ENCODE measurements at regions not wholly inside any gene's neighbourhood (a gene's known extent, or its start where the extent isn't known, plus 50 kb on each side); places are given as distances from the start of the nearest gene placed in this dataset.

DNA sequence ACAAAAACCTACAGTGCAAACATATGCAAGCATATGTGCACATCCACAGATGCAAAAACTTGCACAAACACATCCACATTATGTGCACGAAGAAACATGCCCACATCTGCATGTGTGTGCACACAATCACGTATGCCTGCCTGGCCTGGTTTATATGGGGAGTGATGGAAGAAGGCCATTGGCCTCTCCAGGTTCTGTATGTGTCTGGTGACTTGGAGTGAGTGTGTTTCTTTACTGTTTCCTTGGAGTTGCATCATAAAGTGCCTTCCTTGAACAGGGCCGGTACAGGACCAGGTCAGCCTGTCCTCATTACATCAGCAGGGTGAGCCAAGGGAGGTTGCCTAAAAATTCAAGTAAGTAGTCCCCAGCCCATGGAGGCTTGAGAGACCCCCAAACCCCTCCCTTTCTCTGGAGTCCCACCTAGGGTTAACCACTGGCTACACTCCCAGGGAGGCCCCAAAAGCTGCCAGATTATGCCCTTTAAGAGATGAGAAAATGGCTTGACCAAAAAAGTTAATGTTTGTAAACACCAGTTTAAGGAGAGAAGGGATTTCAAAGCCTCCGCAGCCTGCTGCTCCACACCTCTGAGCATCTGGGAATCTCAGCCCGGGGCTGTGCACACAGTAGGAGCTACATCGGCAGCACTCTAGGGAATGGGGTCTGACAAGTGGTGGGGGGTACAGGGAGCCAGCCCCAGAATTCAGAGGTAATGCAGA lies 140.8 kb downstream of the VEGFA start (continued):
- TF ChIP-seq, protein P1, sequence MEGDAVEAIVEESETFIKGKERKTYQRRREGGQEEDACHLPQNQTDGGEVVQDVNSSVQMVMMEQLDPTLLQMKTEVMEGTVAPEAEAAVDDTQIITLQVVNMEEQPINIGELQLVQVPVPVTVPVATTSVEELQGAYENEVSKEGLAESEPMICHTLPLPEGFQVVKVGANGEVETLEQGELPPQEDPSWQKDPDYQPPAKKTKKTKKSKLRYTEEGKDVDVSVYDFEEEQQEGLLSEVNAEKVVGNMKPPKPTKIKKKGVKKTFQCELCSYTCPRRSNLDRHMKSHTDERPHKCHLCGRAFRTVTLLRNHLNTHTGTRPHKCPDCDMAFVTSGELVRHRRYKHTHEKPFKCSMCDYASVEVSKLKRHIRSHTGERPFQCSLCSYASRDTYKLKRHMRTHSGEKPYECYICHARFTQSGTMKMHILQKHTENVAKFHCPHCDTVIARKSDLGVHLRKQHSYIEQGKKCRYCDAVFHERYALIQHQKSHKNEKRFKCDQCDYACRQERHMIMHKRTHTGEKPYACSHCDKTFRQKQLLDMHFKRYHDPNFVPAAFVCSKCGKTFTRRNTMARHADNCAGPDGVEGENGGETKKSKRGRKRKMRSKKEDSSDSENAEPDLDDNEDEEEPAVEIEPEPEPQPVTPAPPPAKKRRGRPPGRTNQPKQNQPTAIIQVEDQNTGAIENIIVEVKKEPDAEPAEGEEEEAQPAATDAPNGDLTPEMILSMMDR (IDR thresholded peaks at IDR 0.05 in 2 of 3, conservative IDR thresholded peaks at IDR 0.05 in 1 of 3; ENCODE audit: insufficient read depth in 2 of 3, low read depth in 1 of 3, low read length in 3 of 3): no peak
- peak; percentile 100 for TF ChIP-seq SREBF1 (IDR thresholded peaks at IDR 0.05; ENCODE audit: borderline replicate concordance, low read depth, low read length)
- no peak for TF ChIP-seq ZNF764 (CRISPR knock-in tag; IDR thresholded peaks at IDR 0.05; ENCODE audit: low read depth)
- no peak for TF ChIP-seq ZNF174 (CRISPR knock-in tag; IDR thresholded peaks at IDR 0.05)
- TF ChIP-seq, protein P2, sequence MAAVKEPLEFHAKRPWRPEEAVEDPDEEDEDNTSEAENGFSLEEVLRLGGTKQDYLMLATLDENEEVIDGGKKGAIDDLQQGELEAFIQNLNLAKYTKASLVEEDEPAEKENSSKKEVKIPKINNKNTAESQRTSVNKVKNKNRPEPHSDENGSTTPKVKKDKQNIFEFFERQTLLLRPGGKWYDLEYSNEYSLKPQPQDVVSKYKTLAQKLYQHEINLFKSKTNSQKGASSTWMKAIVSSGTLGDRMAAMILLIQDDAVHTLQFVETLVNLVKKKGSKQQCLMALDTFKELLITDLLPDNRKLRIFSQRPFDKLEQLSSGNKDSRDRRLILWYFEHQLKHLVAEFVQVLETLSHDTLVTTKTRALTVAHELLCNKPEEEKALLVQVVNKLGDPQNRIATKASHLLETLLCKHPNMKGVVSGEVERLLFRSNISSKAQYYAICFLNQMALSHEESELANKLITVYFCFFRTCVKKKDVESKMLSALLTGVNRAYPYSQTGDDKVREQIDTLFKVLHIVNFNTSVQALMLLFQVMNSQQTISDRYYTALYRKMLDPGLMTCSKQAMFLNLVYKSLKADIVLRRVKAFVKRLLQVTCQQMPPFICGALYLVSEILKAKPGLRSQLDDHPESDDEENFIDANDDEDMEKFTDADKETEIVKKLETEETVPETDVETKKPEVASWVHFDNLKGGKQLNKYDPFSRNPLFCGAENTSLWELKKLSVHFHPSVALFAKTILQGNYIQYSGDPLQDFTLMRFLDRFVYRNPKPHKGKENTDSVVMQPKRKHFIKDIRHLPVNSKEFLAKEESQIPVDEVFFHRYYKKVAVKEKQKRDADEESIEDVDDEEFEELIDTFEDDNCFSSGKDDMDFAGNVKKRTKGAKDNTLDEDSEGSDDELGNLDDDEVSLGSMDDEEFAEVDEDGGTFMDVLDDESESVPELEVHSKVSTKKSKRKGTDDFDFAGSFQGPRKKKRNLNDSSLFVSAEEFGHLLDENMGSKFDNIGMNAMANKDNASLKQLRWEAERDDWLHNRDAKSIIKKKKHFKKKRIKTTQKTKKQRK (IDR thresholded peaks at IDR 0.05; ENCODE audit: borderline replicate concordance, low read depth, low read length): no peak
- TF ChIP-seq TCF7L2 (IDR thresholded peaks at IDR 0.05; ENCODE audit: low read depth, low read length): no peak
- no peak for TF ChIP-seq MYBL2 (IDR thresholded peaks at IDR 0.05; ENCODE audit: low read depth)
- TF ChIP-seq MYBL2 (CRISPR knock-in tag; IDR thresholded peaks at IDR 0.05; ENCODE audit: borderline replicate concordance): no peak
- TF ChIP-seq POLR2AphosphoS5 (IDR thresholded peaks at IDR 0.05; ENCODE audit: control insufficient read depth, insufficient read depth, low read depth, low read length): no peak
- TF ChIP-seq ZNF76 (CRISPR knock-in tag; IDR thresholded peaks at IDR 0.05; ENCODE audit: borderline replicate concordance): peak; percentile 89
- TF ChIP-seq SIX5 (IDR thresholded peaks at IDR 0.05; ENCODE audit: borderline replicate concordance in 1 of 2, insufficient read depth in 1 of 2, low read depth in 1 of 2, low read length in 2 of 2): no peak
- peak; percentile 85 for TF ChIP-seq ZNF175 (CRISPR knock-in tag; IDR thresholded peaks at IDR 0.05; ENCODE audit: low read depth)
- TF ChIP-seq, protein P3, sequence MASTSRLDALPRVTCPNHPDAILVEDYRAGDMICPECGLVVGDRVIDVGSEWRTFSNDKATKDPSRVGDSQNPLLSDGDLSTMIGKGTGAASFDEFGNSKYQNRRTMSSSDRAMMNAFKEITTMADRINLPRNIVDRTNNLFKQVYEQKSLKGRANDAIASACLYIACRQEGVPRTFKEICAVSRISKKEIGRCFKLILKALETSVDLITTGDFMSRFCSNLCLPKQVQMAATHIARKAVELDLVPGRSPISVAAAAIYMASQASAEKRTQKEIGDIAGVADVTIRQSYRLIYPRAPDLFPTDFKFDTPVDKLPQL (IDR thresholded peaks at IDR 0.05; ENCODE audit: extremely low read depth, insufficient read length): no peak
- TF ChIP-seq ZNF165 (CRISPR knock-in tag; IDR thresholded peaks at IDR 0.05; ENCODE audit: borderline replicate concordance): no peak; the same call in 1 of the 2 replicates
- TF ChIP-seq NFE2 (IDR thresholded peaks at IDR 0.05; ENCODE audit: low read depth): peak; percentile 24; the same call in 1 of the 2 replicates
- TF ChIP-seq, protein P4, sequence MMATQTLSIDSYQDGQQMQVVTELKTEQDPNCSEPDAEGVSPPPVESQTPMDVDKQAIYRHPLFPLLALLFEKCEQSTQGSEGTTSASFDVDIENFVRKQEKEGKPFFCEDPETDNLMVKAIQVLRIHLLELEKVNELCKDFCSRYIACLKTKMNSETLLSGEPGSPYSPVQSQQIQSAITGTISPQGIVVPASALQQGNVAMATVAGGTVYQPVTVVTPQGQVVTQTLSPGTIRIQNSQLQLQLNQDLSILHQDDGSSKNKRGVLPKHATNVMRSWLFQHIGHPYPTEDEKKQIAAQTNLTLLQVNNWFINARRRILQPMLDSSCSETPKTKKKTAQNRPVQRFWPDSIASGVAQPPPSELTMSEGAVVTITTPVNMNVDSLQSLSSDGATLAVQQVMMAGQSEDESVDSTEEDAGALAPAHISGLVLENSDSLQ (IDR thresholded peaks at IDR 0.05): peak; percentile 12; the same call in 1 of the 2 replicates
- TF ChIP-seq, protein P5, sequence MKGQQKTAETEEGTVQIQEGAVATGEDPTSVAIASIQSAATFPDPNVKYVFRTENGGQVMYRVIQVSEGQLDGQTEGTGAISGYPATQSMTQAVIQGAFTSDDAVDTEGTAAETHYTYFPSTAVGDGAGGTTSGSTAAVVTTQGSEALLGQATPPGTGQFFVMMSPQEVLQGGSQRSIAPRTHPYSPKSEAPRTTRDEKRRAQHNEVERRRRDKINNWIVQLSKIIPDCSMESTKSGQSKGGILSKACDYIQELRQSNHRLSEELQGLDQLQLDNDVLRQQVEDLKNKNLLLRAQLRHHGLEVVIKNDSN (CRISPR knock-in tag; IDR thresholded peaks at IDR 0.05): peak; percentile 38; the same call in 1 of the 2 replicates
- TF ChIP-seq CSDE1 (IDR thresholded peaks at IDR 0.05): no peak
- TF ChIP-seq NFIX (CRISPR knock-in tag; IDR thresholded peaks at IDR 0.05; ENCODE audit: low read depth): peak; percentile 9; the same call in 1 of the 2 replicates

Measured in K562 (cell line).